ENCODE measurements at regions not wholly inside any gene's neighbourhood (a gene's known extent, or its start where the extent isn't known, plus 50 kb on each side); places are given as distances from the start of the nearest gene placed in this dataset.

GRCh38 chr10:20955355-20955893 lies 58.3 kb upstream of the NEBL start (continued):
- TF ChIP-seq FOSL1 (IDR thresholded peaks at IDR 0.05; ENCODE audit: insufficient read depth, low read depth, low read length) (no peak), NRF1 (IDR thresholded peaks at IDR 0.05; ENCODE audit: low read depth, low read length) (no peak), CBX5 (IDR thresholded peaks at IDR 0.05; ENCODE audit: low read depth, low read length) (no peak), CEBPB (IDR thresholded peaks at IDR 0.05; ENCODE audit: low read depth, low read length) (no peak)
